ENCODE measurements at regions not wholly inside any gene's neighbourhood (a gene's known extent, or its start where the extent isn't known, plus 50 kb on each side); places are given as distances from the start of the nearest gene placed in this dataset.

DNA sequence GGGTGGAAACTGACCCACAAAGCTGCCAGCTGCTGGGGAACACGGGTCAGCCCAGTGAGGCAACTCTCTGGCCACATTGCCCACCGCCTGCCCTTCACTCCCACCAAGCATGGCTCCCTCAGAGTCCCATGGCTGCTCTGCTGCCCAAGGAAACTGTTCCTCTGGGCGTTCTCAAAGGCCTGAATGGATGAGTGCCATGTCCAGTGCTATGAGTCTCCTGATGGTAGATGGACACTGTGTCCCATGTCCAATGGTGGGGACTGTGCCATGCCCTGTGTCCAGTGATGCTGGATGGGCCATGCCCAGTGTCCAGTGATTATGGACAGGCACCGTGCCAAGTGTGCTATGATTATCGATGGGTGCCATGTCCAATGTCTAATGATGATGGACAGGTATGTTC lies 88.8 kb downstream of the ANKRD10 start:
- DNase-seq (ENCODE audit: low read depth in 4 of 4, low spot score in 2 of 4), result no peak

- DNase-seq (ENCODE audit: low read depth in 4 of 4, low spot score in 2 of 4), result no peak
These were observed 87.8 kb downstream of the ANKRD10 start for GRCh38 chr13:110826861-110827672.
